Stomach (tissue), 4 donors: ENCODE measurements at regions not wholly inside any gene's neighbourhood (a gene's known extent, or its start where the extent isn't known, plus 50 kb on each side); places are given as distances from the start of the nearest gene placed in this dataset.

ENCODE experiments used
- CTCF ChIP-seq, 7 experiments: fragments of 450-650 bp in 4 of 7; fragments of 200-600 bp in 3 of 7; sonication (generic) in 3 of 7; IDR thresholded peaks; one replicate each; pipeline ENCODE4 v1.5.1; 2016 to 2019; ENCODE audit warnings: antibody characterized with exemption in 7 of 7, control low read depth in 2 of 7, mild to moderate bottlenecking in 1 of 7
- EP300 ChIP-seq: sonication (generic); formaldehyde crosslinking; IDR thresholded peaks from one replicate; pipeline ENCODE4 v1.6.1; 2017; ENCODE audit warnings: antibody characterized with exemption
- POLR2AphosphoS5 ChIP-seq, 3 donors: sonication (generic); formaldehyde crosslinking; IDR thresholded peaks; one replicate each; pipeline ENCODE4 v1.6.1; 2016; ENCODE audit warnings: antibody characterized with exemption in 3 of 3

DNA sequence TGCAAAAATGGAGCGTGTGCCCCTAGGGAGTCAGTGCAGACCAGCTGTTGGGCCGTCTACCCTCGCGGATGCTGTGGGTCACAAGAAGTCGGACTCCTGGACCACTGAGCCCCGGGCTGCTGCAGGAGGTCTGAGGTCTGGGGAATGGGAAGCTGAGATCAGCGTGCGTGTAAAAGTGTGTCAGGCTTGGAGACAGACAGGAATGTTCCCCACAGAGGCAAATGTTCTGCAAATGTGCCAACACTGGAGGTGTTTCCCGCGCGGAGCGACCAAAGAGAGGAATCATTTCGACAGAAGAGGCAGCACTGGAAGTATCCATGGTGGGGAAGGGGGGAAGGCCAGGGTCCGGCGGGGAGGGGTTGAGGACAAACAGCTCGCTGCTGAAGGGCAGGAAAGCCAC lies 643.8 kb upstream of the MGMT start:
- no peak for TF ChIP-seq CTCF (IDR thresholded peaks at IDR 0.05)
- no peak for TF ChIP-seq POLR2AphosphoS5 (IDR thresholded peaks at IDR 0.05)
- no peak for TF ChIP-seq EP300
